H1 (cell line): ENCODE measurements at regions not wholly inside any gene's neighbourhood (a gene's known extent, or its start where the extent isn't known, plus 50 kb on each side); places are given as distances from the start of the nearest gene placed in this dataset.
A peak's percentile ranks its signal among the peaks of the same experiment; 100 is the strongest.

Source experiments
- CTCF ChIA-PET: fragments of 300-600 bp; sonication (Branson Sonifier 250); formaldehyde crosslinking; loops from one replicate; lab custom pipeline; 2021; ENCODE audit not compliant: partially characterized antibody; lab: Charles Lee
- POLR2A ChIA-PET: fragments of 300-600 bp; sonication (Branson Sonifier 250); formaldehyde crosslinking; loops from one replicate; lab custom pipeline; 2021; ENCODE audit warnings: inconsistent platforms; ENCODE audit not compliant: partially characterized antibody; lab: Charles Lee
- DNase-seq, 2 experiments: peaks; one replicate each; pipeline versions ENCODE4 v3.0.0 to v3.0.0-alpha.2; 2010 to 2022; ENCODE audit warnings: low spot score in 2 of 2, low read depth in 1 of 2, mixed read lengths in 1 of 2
- FAIRE-seq: peaks from 2 replicates; lab custom pipeline; 2011; peaks lifted over from hg19 to GRCh38; lab: Jason Lieb, UNC
- H2AFZ ChIP-seq: 2 replicates; pipeline ENCODE4 v1.8.1; 2012; ENCODE audit warnings: low read length, inconsistent platforms
- H2AK5ac ChIP-seq: 2 replicates; pipeline ENCODE4 v1.6.1; 2013; ENCODE audit warnings: low read depth, low read length
- H2BK120ac ChIP-seq: replicated peaks from 2 replicates; pipeline ENCODE3; 2013; ENCODE audit warnings: low read depth, low read length, inconsistent platforms
- H2BK12ac ChIP-seq: 2 replicates; pipeline ENCODE4 v1.6.1; 2013; ENCODE audit warnings: low read depth, low read length
- H2BK15ac ChIP-seq: 2 replicates; pipeline ENCODE4 v1.6.1; 2013; ENCODE audit warnings: low read length
- H2BK20ac ChIP-seq: 2 replicates; pipeline ENCODE4 v1.6.1; 2013; ENCODE audit warnings: low read length
- H2BK5ac ChIP-seq: 2 replicates; pipeline ENCODE4 v1.6.1; 2013; ENCODE audit warnings: low read depth, low read length
- H3K14ac ChIP-seq: 2 replicates; pipeline ENCODE4 v1.6.1; 2013; ENCODE audit warnings: inconsistent platforms; ENCODE audit not compliant: insufficient read length
- H3K18ac ChIP-seq: 2 replicates; pipeline ENCODE4 v1.6.1; 2013; ENCODE audit warnings: low read length; ENCODE audit errors: extremely low read depth
- H3K23ac ChIP-seq: 2 replicates; pipeline ENCODE4 v1.6.1; 2013; ENCODE audit warnings: inconsistent platforms; ENCODE audit not compliant: insufficient read length
- H3K23me2 ChIP-seq: 2 replicates; pipeline ENCODE4 v1.6.1; 2013; ENCODE audit warnings: low read depth, low read length
- H3K27ac ChIP-seq: 2 replicates; pipeline ENCODE4 v1.6.1; 2011; ENCODE audit warnings: low read depth, low read length, inconsistent platforms
- H3K27me3 ChIP-seq, 4 experiments: replicated peaks in 1 of 4; 1 replicate in 1 of 4; 2 replicates in 3 of 4; pipeline versions ENCODE4 v1.6.1 to v1.8.1; 2011 to 2013; ENCODE audit warnings: low read length in 3 of 4, mild to moderate bottlenecking in 3 of 4, inconsistent platforms in 2 of 4, mixed read lengths in 2 of 4, moderate library complexity in 1 of 4; ENCODE audit not compliant: control insufficient read depth in 3 of 4, insufficient read depth in 3 of 4; ENCODE audit errors: extremely low read depth in 1 of 4
- H3K36me3 ChIP-seq, 4 experiments: 2 replicates each; pipeline versions ENCODE4 v1.6.1 to v1.8.1; 2011 to 2013; ENCODE audit warnings: mild to moderate bottlenecking in 4 of 4, low read length in 3 of 4, moderate library complexity in 2 of 4, control low read depth in 1 of 4, inconsistent platforms in 1 of 4; ENCODE audit not compliant: insufficient read depth in 4 of 4, control insufficient read depth in 2 of 4
- H3K4ac ChIP-seq: replicated peaks from 2 replicates; pipeline ENCODE3; 2013; ENCODE audit warnings: low read length, low read depth, mixed read lengths, inconsistent platforms; ENCODE audit not compliant: insufficient read length
- H3K4me1 ChIP-seq, 4 experiments: replicated peaks in 1 of 4; 1 replicate in 1 of 4; 2 replicates in 3 of 4; pipeline versions ENCODE4 v1.6.1 to v1.8.1; 2011 to 2013; ENCODE audit warnings: low read length in 3 of 4, inconsistent platforms in 2 of 4, mixed read lengths in 1 of 4; ENCODE audit not compliant: insufficient read depth in 4 of 4, control insufficient read depth in 3 of 4
- H3K4me2 ChIP-seq, 2 experiments: 2 replicates each; pipeline versions ENCODE4 v1.6.1 to v1.8.1; 2011 to 2013; ENCODE audit warnings: low read depth in 2 of 2, low read length in 2 of 2, control low read depth in 1 of 2, inconsistent platforms in 1 of 2, mild to moderate bottlenecking in 1 of 2; ENCODE audit not compliant: insufficient read depth in 1 of 2
- H3K4me3 ChIP-seq, 4 experiments: fragments of 200-600, 300-600 bp in 1 of 4; sonication (generic), shearing (Covaris generic), sonication (Bioruptor Twin) in 1 of 4; 2 replicates each; pipeline versions ENCODE4 v1.5.1 to v1.8.1; 2011 to 2016; ENCODE audit warnings: low read length in 4 of 4, low read depth in 3 of 4, control low read depth in 2 of 4, inconsistent platforms in 2 of 4, mild to moderate bottlenecking in 2 of 4, mixed read lengths in 1 of 4, moderate library complexity in 1 of 4; ENCODE audit not compliant: insufficient read depth in 2 of 4; ENCODE audit errors: extremely low read depth in 1 of 4
- H3K56ac ChIP-seq: replicated peaks from 2 replicates; pipeline ENCODE3; 2013; ENCODE audit warnings: low read depth, mild to moderate bottlenecking, mixed read lengths, low read length, inconsistent platforms; ENCODE audit not compliant: insufficient read length
- H3K79me1 ChIP-seq: 2 replicates; pipeline ENCODE4 v1.6.1; 2013; ENCODE audit warnings: low read depth, low read length, control low read depth
- H3K79me2 ChIP-seq, 2 experiments: 2 replicates each; pipeline versions ENCODE4 v1.6.1 to v1.8.1; 2012 to 2013; ENCODE audit warnings: low read length in 2 of 2, mild to moderate bottlenecking in 2 of 2, inconsistent platforms in 1 of 2; ENCODE audit not compliant: insufficient read depth in 2 of 2, control insufficient read depth in 1 of 2
- H3K9ac ChIP-seq, 4 experiments: replicated peaks in 1 of 4; 1 replicate in 1 of 4; 2 replicates in 3 of 4; pipeline versions ENCODE4 v1.6.1 to v1.8.1; 2011 to 2013; ENCODE audit warnings: low read depth in 3 of 4, low read length in 3 of 4, control low read depth in 2 of 4, mild to moderate bottlenecking in 2 of 4, moderate library complexity in 2 of 4, inconsistent platforms in 1 of 4; ENCODE audit errors: extremely low read depth in 1 of 4
- H3K9me3 ChIP-seq, 2 experiments: 2 replicates each; pipeline versions ENCODE4 v1.6.1 to v1.8.1; 2012 to 2013; ENCODE audit warnings: mild to moderate bottlenecking in 2 of 2, moderate library complexity in 2 of 2, control low read depth in 1 of 2, inconsistent platforms in 1 of 2, low read depth in 1 of 2, low read length in 1 of 2, mixed read lengths in 1 of 2; ENCODE audit not compliant: insufficient read depth in 2 of 2
- H4K20me1 ChIP-seq, 2 experiments: replicated peaks in 1 of 2; 2 replicates each; pipeline versions ENCODE3 to v1.8.1; 2011 to 2013; ENCODE audit warnings: inconsistent platforms in 2 of 2, low read length in 2 of 2, mild to moderate bottlenecking in 1 of 2; ENCODE audit not compliant: insufficient read depth in 2 of 2, control insufficient read depth in 1 of 2
- H4K5ac ChIP-seq: 2 replicates; pipeline ENCODE4 v1.6.1; 2013; ENCODE audit warnings: low read length, low read depth, mixed read lengths, inconsistent platforms; ENCODE audit not compliant: insufficient read length
- H4K8ac ChIP-seq: 2 replicates; pipeline ENCODE4 v1.8.0; 2013; ENCODE audit warnings: mild to moderate bottlenecking, moderate library complexity, low read length, inconsistent platforms; ENCODE audit not compliant: insufficient read depth; ENCODE audit errors: extremely low read depth
- H4K91ac ChIP-seq: replicated peaks from 2 replicates; pipeline ENCODE3; 2013; ENCODE audit warnings: low read length, mixed read lengths, inconsistent platforms; ENCODE audit not compliant: insufficient read length
- BACH1 ChIP-seq: IDR thresholded peaks from 2 replicates; pipeline ENCODE4 v1.6.1; 2012; ENCODE audit warnings: low read length, improper control_type of control experiment
- CREB1 ChIP-seq: IDR thresholded peaks from 2 replicates; pipeline ENCODE4 v1.6.1; 2012; ENCODE audit warnings: inconsistent platforms
- EGR1 ChIP-seq: IDR thresholded peaks from 2 replicates; pipeline ENCODE4 v1.6.1; 2011; ENCODE audit warnings: low read depth, low read length, borderline replicate concordance
- WGBS, 2 experiments: shearing (Covaris generic) in 1 of 2; methylation state at CpG; one replicate each; pipeline versions ENCODE4 v1.1.6 to v1.1.7; 2013 to 2015; ENCODE audit warnings: low lambda C conversion rate in 2 of 2, mixed read lengths in 2 of 2, inconsistent platforms in 1 of 2, low coverage in 1 of 2, missing lambda C conversion rate in 1 of 2; ENCODE audit not compliant: insufficient replicate concordance in 2 of 2, insufficient coverage in 1 of 2, insufficient read length in 1 of 2; ENCODE audit errors: extremely low coverage in 1 of 2, missing lambda C conversion rate in 1 of 2; 5-methylcytosine and 5-hydroxymethylcytosine counted together

- Histone ChIP-seq H3K4me2 (no peak overlapping the region), H3K27ac (no peak overlapping the region)
- FAIRE-seq: no peak
- TF ChIP-seq EGR1 (no peak), CREB1 (no peak), BACH1 (no peak)
Observed at GRCh38 chr17:62860962-62861873, 53.1 kb upstream of the MARCHF10 start.

More at GRCh38 chr17:62860962-62861873, 53.1 kb upstream of the MARCHF10 start:
- H3K4ac ChIP-seq: no peak overlapping the region
- peaks cover 2% of the 10 kb centered on the region; the same call in 1 of the 2 replicates for H3K23me2 ChIP-seq
- no peak overlapping the region for H2BK20ac ChIP-seq
- no peaks in the 10 kb centered on the region for H3K9me3 ChIP-seq
- POLR2A ChIA-PET: no interaction called here
- peak overlapping the region; percentile 11; the same call in 1 of the 2 replicates for H2AFZ ChIP-seq
- no peaks in the 10 kb centered on the region for H3K79me2 ChIP-seq
- H2BK120ac ChIP-seq: no peak overlapping the region
- no peak overlapping the region for H2BK5ac ChIP-seq
- H2BK12ac ChIP-seq: no peak overlapping the region
- H3K23ac ChIP-seq: no peak overlapping the region
- H4K20me1 ChIP-seq: no peaks in the 10 kb centered on the region
- H2BK15ac ChIP-seq: no peak overlapping the region
- H3K18ac ChIP-seq: no peak overlapping the region
- CTCF ChIA-PET: interaction anchor here (1.0 kb wide), 1 partner anchor 57 kb away, joined by 3 read pairs; no protein-coding TSS in a partner anchor
- H4K8ac ChIP-seq: no peak overlapping the region; the same call in 1 of the 2 replicates
- H3K79me1 ChIP-seq: no peaks in the 10 kb centered on the region
- no peaks in the 10 kb centered on the region for H3K27me3 ChIP-seq
- H3K56ac ChIP-seq: no peak overlapping the region
- no peak overlapping the region for H4K91ac ChIP-seq
- H4K5ac ChIP-seq: no peak overlapping the region
- H2AK5ac ChIP-seq: no peak overlapping the region
- WGBS, 2 experiments: 82% methylated on average over 8 of the region's 8 CpGs; no CpG with 5 or more reads in 1 of the 2 experiments
- H3K14ac ChIP-seq: no peak overlapping the region
- H3K36me3 ChIP-seq: no peaks in the 10 kb centered on the region
- no peak overlapping the region for H3K4me3 ChIP-seq
- H3K9ac ChIP-seq: no peak overlapping the region
- H3K4me1 ChIP-seq: no peaks in the 10 kb centered on the region; a peak in 2 of 7 replicates
- DNase-seq: peak in 1 of 2 experiments; percentile 41
